Activated T-cell treated with anti-CD3 and anti-CD28 coated beads, Interleukin-2, amount 50 U/mL, for 24 hours (primary cell): ENCODE measurements at regions not wholly inside any gene's neighbourhood (a gene's known extent, or its start where the extent isn't known, plus 50 kb on each side); places are given as distances from the start of the nearest gene placed in this dataset.

Source experiments
- DNase-seq: peaks from one replicate; pipeline ENCODE4 v3.0.0-alpha.2; 2020
- H3K27ac Mint-ChIP-seq: 2 replicates; pipeline ENCODE4 v1.8.0; 2020; ENCODE audit warnings: mild to moderate bottlenecking, mixed read lengths
- H3K27me3 Mint-ChIP-seq: 2 replicates; pipeline ENCODE4 v1.8.0; 2020; ENCODE audit warnings: mixed read lengths
- H3K36me3 Mint-ChIP-seq: 2 replicates; pipeline ENCODE4 v1.8.0; 2020; ENCODE audit warnings: low read depth, mixed read lengths
- H3K4me1 Mint-ChIP-seq: 2 replicates; pipeline ENCODE4 v1.8.0; 2020; ENCODE audit warnings: low read depth, mixed read lengths
- H3K4me3 Mint-ChIP-seq: 2 replicates; pipeline ENCODE4 v1.8.0; 2020; ENCODE audit warnings: mild to moderate bottlenecking, moderate library complexity, mixed read lengths
- H3K9me3 Mint-ChIP-seq: 2 replicates; pipeline ENCODE4 v1.8.0; 2020; ENCODE audit warnings: mixed read lengths

GRCh38 chr12:83216230-83216629 lies 529.5 kb downstream of the TMTC2 start:
- no peak for DNase-seq
- Mint-ChIP-seq H3K9me3 (no peaks in the 10 kb centered on the region), H3K4me1 (no peaks in the 10 kb centered on the region), H3K27me3 (no peaks in the 10 kb centered on the region), H3K4me3 (no peak overlapping the region), H3K36me3 (no peaks in the 10 kb centered on the region), H3K27ac (no peak overlapping the region)

- H3K27me3 Mint-ChIP-seq, result no peaks in the 10 kb centered on the region
- DNase-seq, result no peak
- no peaks in the 10 kb centered on the region for H3K9me3 Mint-ChIP-seq
- no peak overlapping the region for H3K4me3 Mint-ChIP-seq
- no peaks in the 10 kb centered on the region for H3K4me1 Mint-ChIP-seq
- H3K27ac Mint-ChIP-seq, result no peak overlapping the region
- H3K36me3 Mint-ChIP-seq, result no peaks in the 10 kb centered on the region
Observed at GRCh38 chr12:83214185-83214584, 527.5 kb downstream of the TMTC2 start.

DNA sequence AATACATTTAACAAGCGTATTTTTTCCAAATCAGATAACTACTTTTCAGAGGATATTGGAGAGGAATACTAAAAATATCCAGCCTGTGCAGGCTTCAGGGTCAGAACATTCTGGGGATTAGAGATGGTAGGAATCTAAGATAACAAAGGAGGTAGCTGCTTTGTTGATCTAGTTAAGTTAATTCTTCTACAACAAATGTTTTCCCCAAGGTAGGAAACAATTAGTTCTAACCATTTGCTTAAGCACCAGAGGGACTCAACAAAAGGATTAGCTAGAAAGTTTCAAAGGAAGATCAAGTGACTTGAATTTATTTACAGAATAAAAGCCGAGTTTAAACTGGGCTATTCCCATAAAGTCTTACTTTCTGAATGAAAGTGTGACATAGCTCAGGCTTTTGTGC lies 524.2 kb downstream of the TMTC2 start:
- H3K4me1 Mint-ChIP-seq, result no peaks in the 10 kb centered on the region
- H3K27ac Mint-ChIP-seq, result no peak overlapping the region
- no peaks in the 10 kb centered on the region for H3K9me3 Mint-ChIP-seq
- DNase-seq, result no peak
- H3K36me3 Mint-ChIP-seq, result no peaks in the 10 kb centered on the region
- no peak overlapping the region for H3K4me3 Mint-ChIP-seq
- no peaks in the 10 kb centered on the region for H3K27me3 Mint-ChIP-seq

DNA sequence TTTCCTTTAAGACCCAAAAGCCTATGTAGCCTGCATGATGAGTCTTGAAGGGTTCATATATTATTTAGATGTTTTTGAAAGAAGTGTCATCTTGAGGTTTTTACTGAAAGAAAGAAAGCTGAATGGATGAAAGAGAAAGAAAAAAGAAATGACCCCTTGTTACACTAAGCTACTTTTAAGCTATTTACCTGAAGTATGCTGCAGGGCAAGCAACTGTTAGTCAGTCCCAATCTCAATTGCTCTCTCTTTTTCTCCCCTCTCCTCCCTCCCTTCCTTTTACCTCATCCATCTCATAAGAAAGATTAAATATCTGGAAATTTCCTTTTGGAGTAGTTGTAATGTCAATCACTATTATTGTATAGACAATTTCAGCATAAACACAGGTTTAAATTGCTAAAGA lies 512.4 kb downstream of the TMTC2 start:
- Mint-ChIP-seq H3K27me3 (peaks cover 4% of the 10 kb centered on the region), H3K4me3 (no peak overlapping the region), H3K4me1 (no peaks in the 10 kb centered on the region), H3K36me3 (no peaks in the 10 kb centered on the region), H3K27ac (no peak overlapping the region), H3K9me3 (no peaks in the 10 kb centered on the region)
- DNase-seq, result no peak

- DNase-seq, result no peak
- H3K27me3 Mint-ChIP-seq, result peaks cover 4% of the 10 kb centered on the region
- no peaks in the 10 kb centered on the region for H3K9me3 Mint-ChIP-seq
- no peaks in the 10 kb centered on the region for H3K4me1 Mint-ChIP-seq
- no peak overlapping the region for H3K4me3 Mint-ChIP-seq
- no peak overlapping the region for H3K27ac Mint-ChIP-seq
- no peaks in the 10 kb centered on the region for H3K36me3 Mint-ChIP-seq
Observed at GRCh38 chr12:83198291-83199015, 511.7 kb downstream of the TMTC2 start.

DNA sequence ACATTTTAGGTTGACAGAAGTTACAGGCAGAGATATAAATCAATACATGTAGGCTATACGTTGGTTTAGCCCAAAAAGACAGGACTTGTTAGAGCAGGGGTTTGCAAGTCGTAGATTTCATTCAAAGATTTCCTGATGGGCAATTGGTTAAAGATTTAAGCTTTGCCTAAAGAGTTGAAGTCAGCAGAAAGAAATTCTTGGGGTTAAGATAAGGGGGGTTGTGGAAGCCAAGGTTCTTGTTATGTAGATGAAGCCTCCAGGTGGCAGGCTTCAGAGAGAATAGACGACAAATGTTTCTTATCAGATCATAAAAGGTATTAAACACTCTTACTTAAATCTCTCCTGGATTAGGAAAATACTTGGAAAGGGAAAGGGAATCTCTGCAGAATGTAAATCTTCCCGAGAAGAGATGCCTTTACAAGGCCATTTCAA lies 510.8 kb downstream of the TMTC2 start:
- H3K4me3 Mint-ChIP-seq, result no peak overlapping the region
- H3K27me3 Mint-ChIP-seq, result peaks cover 4% of the 10 kb centered on the region
- H3K36me3 Mint-ChIP-seq, result no peaks in the 10 kb centered on the region
- no peak overlapping the region for H3K27ac Mint-ChIP-seq
- H3K9me3 Mint-ChIP-seq, result no peaks in the 10 kb centered on the region
- no peak for DNase-seq
- H3K4me1 Mint-ChIP-seq, result no peaks in the 10 kb centered on the region

DNA sequence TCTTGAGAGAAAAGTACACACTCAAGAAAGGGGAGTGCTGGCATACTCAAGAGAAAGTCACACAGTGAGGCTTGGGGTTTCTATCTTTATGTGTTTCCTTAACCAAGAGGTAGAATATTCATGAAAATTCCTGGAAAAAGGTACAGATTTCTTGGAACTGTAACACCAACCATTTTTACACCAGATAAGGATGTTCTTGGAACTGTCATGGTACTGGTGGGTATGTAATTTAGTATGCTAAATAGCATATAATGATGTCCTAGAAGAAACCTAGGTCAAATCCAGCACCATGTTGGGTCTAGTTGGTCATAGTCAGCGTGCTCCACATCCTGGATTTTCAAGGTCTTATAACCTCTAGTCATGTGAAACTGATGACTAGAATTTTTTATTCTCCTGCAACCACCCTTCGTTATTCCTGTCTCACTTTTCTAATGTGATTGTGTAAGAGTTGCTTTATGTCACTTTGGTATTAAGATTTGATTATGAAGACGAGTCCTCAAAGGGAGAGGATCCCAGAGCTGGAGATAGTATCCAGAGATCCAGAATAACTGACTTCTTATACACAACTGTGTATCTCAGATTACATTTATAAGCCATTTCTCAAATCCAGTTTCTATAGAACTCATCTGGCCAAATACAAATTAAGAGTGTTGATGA lies 510.1 kb downstream of the TMTC2 start:
- no peak for DNase-seq
- Mint-ChIP-seq H3K36me3 (no peaks in the 10 kb centered on the region), H3K27ac (no peak overlapping the region), H3K9me3 (no peaks in the 10 kb centered on the region), H3K27me3 (peaks cover 4% of the 10 kb centered on the region), H3K4me3 (no peak overlapping the region), H3K4me1 (no peaks in the 10 kb centered on the region)

DNA sequence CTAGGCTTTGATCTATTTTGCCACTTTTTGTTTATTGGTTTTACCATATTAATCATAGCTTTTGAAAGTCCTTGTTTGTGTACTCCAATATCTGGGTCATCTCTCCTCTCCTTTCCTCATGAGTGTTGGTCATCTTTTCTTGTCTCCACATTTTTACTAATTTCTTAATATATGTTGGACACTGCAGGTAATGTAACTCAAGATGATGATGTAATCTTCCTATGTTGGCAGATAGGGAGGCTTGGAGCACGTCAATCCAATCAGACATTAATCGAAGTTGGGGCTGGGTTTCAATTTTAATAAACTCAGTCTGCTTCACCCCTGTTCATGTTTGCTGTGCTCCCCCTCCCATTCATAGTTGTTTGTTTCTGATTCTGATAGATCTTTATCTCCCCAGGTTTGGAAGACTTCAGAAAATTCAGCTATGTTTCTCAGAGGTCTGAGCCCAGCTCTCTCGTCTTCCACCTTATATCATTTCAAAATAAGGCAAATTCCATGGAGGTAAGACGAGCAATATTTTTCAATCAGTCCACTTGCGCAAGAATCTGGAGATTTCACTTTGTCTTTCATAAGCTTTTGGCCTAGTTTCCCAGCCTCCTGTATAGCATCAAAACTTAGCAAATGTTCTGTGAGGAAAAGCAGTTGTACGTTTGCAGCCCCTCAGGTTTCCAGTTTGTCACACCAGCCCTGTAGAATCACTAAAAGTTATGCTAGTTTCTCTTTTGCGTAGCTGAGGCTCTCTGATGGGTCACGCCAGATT lies 504.1 kb downstream of the TMTC2 start:
- Mint-ChIP-seq H3K4me1 (no peaks in the 10 kb centered on the region), H3K36me3 (no peaks in the 10 kb centered on the region), H3K4me3 (no peak overlapping the region), H3K27ac (no peak overlapping the region), H3K9me3 (no peaks in the 10 kb centered on the region), H3K27me3 (no peaks in the 10 kb centered on the region)
- no peak for DNase-seq

- no peaks in the 10 kb centered on the region for H3K36me3 Mint-ChIP-seq
- no peaks in the 10 kb centered on the region for H3K4me1 Mint-ChIP-seq
- H3K9me3 Mint-ChIP-seq, result no peaks in the 10 kb centered on the region
- no peak overlapping the region for H3K27ac Mint-ChIP-seq
- no peak for DNase-seq
- no peaks in the 10 kb centered on the region for H3K27me3 Mint-ChIP-seq
- H3K4me3 Mint-ChIP-seq, result no peak overlapping the region
Observed at GRCh38 chr12:83186419-83186818, 499.7 kb downstream of the TMTC2 start.

- no peaks in the 10 kb centered on the region for H3K9me3 Mint-ChIP-seq
- H3K36me3 Mint-ChIP-seq, result no peaks in the 10 kb centered on the region
- H3K4me3 Mint-ChIP-seq, result no peak overlapping the region
- no peaks in the 10 kb centered on the region for H3K27me3 Mint-ChIP-seq
- DNase-seq, result no peak
- no peak overlapping the region for H3K27ac Mint-ChIP-seq
- H3K4me1 Mint-ChIP-seq, result no peaks in the 10 kb centered on the region
Observed at GRCh38 chr12:83185241-83185640, 498.5 kb downstream of the TMTC2 start.
